Astrocyte (in vitro differentiated cells and primary cell): ENCODE measurements at regions not wholly inside any gene's neighbourhood (a gene's known extent, or its start where the extent isn't known, plus 50 kb on each side); places are given as distances from the start of the nearest gene placed in this dataset.

Source experiments
- DNase-seq: peaks from one replicate; pipeline ENCODE4 v3.0.0-alpha.2; 2010; ENCODE audit warnings: low read depth
- FAIRE-seq: peaks from 2 replicates; lab custom pipeline; 2011; peaks lifted over from hg19 to GRCh38; lab: Jason Lieb, UNC
- H2AFZ ChIP-seq: 2 replicates; pipeline ENCODE4 v1.6.0; 2012; ENCODE audit warnings: low read depth, low read length, inconsistent platforms
- H3K27ac ChIP-seq: 2 replicates; pipeline ENCODE4 v1.5.1; 2011; ENCODE audit warnings: low read depth, low read length, inconsistent platforms
- H3K27me3 ChIP-seq: 2 replicates; pipeline ENCODE4 v1.6.0; 2011; ENCODE audit warnings: low read length, inconsistent platforms; ENCODE audit not compliant: insufficient read depth
- H3K36me3 ChIP-seq: 2 replicates; pipeline ENCODE4 v1.5.1; 2011; ENCODE audit warnings: low read length, inconsistent platforms; ENCODE audit not compliant: insufficient read depth
- H3K4me1 ChIP-seq: 2 replicates; pipeline ENCODE4 v1.5.1; 2011; ENCODE audit warnings: low read length, inconsistent platforms; ENCODE audit not compliant: insufficient read depth
- H3K4me2 ChIP-seq: 2 replicates; pipeline ENCODE4 v1.6.0; 2012; ENCODE audit warnings: low read length, inconsistent platforms
- H3K4me3 ChIP-seq: 2 replicates; pipeline ENCODE4 v1.5.1; 2011; ENCODE audit warnings: low read depth, mild to moderate bottlenecking, low read length, inconsistent platforms; ENCODE audit not compliant: insufficient read depth
- H3K79me2 ChIP-seq: 2 replicates; pipeline ENCODE4 v1.6.0; 2012; ENCODE audit warnings: mild to moderate bottlenecking, low read length, inconsistent platforms; ENCODE audit not compliant: insufficient read depth
- H3K9ac ChIP-seq: 2 replicates; pipeline ENCODE4 v1.6.0; 2012; ENCODE audit warnings: mild to moderate bottlenecking, low read length, inconsistent platforms
- H3K9me3 ChIP-seq: 2 replicates; pipeline ENCODE4 v1.5.1; 2012; ENCODE audit warnings: low read depth, mild to moderate bottlenecking, low read length, inconsistent platforms; ENCODE audit not compliant: insufficient read depth
- H4K20me1 ChIP-seq: 2 replicates; pipeline ENCODE4 v1.6.0; 2012; ENCODE audit warnings: low read length, inconsistent platforms; ENCODE audit not compliant: insufficient read depth
- H3K27ac Mint-ChIP-seq: one replicate; pipeline ENCODE4 v1.8.0; 2021; ENCODE audit warnings: mild to moderate bottlenecking, mixed read lengths; ENCODE audit not compliant: unreplicated experiment
- H3K27me3 Mint-ChIP-seq: one replicate; pipeline ENCODE4 v1.8.0; 2021; ENCODE audit warnings: low read depth, mixed read lengths; ENCODE audit not compliant: unreplicated experiment
- H3K36me3 Mint-ChIP-seq: one replicate; pipeline ENCODE4 v1.8.0; 2021; ENCODE audit warnings: low read depth, mixed read lengths; ENCODE audit not compliant: unreplicated experiment
- H3K4me1 Mint-ChIP-seq: one replicate; pipeline ENCODE4 v1.8.0; 2021; ENCODE audit warnings: low read depth, mixed read lengths; ENCODE audit not compliant: unreplicated experiment
- H3K4me3 Mint-ChIP-seq: one replicate; pipeline ENCODE4 v1.8.0; 2021; ENCODE audit warnings: mild to moderate bottlenecking, moderate library complexity, mixed read lengths; ENCODE audit not compliant: unreplicated experiment
- H3K9me3 Mint-ChIP-seq: one replicate; pipeline ENCODE4 v1.8.0; 2021; ENCODE audit warnings: mild to moderate bottlenecking, mixed read lengths; ENCODE audit not compliant: unreplicated experiment
- EZH2 ChIP-seq: IDR thresholded peaks from 2 replicates; pipeline ENCODE4 v1.6.1; 2012; ENCODE audit warnings: mild to moderate bottlenecking, low read length, inconsistent platforms; ENCODE audit not compliant: insufficient read depth
- TF ChIP-seq, protein P1 (sequence below): IDR thresholded peaks from 2 replicates; pipeline ENCODE4 v1.5.1; 2011; ENCODE audit warnings: low read depth, mild to moderate bottlenecking, inconsistent platforms, low read length, moderate library complexity; ENCODE audit not compliant: insufficient read depth

DNA sequence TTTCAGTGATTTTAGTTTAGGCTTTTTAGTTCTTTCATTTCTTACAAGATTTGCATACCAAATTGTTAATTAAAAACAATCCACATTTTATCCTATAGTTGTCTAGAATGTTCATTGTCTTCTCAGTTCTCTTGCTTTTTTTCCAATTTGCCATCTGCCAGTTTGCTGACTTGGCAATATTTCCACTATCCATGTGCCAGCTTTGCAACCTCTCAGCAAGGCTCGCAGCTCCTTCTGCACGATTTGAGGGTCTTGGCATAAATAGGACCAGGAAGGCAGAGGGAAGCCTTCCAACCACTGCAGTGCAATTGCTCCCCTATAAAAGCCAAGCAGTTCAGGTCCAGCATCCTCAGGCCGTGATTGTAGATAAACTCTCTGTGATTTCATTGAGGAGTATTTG is 306.8 kb upstream of the FMN2 start:
- Mint-ChIP-seq H3K27me3 (peaks cover 2% of the 10 kb centered on the region), H3K27ac (no peak overlapping the region), H3K4me1 (no peaks in the 10 kb centered on the region), H3K4me3 (no peak overlapping the region), H3K9me3 (no peaks in the 10 kb centered on the region), H3K36me3 (no peaks in the 10 kb centered on the region)
- Histone ChIP-seq H3K9me3 (no peaks in the 10 kb centered on the region), H2AFZ (no peak overlapping the region), H3K4me2 (no peak overlapping the region), H3K36me3 (no peaks in the 10 kb centered on the region), H4K20me1 (no peaks in the 10 kb centered on the region), H3K4me1 (no peaks in the 10 kb centered on the region), H3K27ac (no peak overlapping the region), H3K27me3 (no peaks in the 10 kb centered on the region), H3K4me3 (no peak overlapping the region), H3K9ac (no peak overlapping the region), H3K79me2 (no peaks in the 10 kb centered on the region)
- DNase-seq (no peak), FAIRE-seq (no peak)
- TF ChIP-seq, protein P1, sequence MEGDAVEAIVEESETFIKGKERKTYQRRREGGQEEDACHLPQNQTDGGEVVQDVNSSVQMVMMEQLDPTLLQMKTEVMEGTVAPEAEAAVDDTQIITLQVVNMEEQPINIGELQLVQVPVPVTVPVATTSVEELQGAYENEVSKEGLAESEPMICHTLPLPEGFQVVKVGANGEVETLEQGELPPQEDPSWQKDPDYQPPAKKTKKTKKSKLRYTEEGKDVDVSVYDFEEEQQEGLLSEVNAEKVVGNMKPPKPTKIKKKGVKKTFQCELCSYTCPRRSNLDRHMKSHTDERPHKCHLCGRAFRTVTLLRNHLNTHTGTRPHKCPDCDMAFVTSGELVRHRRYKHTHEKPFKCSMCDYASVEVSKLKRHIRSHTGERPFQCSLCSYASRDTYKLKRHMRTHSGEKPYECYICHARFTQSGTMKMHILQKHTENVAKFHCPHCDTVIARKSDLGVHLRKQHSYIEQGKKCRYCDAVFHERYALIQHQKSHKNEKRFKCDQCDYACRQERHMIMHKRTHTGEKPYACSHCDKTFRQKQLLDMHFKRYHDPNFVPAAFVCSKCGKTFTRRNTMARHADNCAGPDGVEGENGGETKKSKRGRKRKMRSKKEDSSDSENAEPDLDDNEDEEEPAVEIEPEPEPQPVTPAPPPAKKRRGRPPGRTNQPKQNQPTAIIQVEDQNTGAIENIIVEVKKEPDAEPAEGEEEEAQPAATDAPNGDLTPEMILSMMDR: no peak
- no peak for TF ChIP-seq EZH2

DNA sequence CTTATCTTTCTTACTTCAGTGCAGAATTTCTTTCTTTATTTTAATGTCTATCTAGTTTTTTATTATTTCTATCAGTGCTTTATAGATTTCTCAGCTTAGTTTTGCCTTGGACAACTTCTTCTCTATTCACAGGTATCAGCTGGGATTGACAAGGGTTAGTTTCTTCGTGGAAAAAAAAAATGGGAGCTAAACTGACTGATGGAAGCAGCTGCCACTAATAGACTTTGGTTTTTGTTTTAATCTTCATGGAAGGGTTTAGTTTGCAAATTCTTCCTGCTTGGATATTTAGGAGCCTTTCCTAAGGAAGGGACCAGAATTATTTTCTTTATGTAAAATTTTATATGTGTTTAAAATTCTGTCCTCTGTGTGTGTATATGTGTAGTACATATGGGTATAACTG is 306.1 kb upstream of the FMN2 start:
- no peaks in the 10 kb centered on the region for H3K9me3 Mint-ChIP-seq
- TF ChIP-seq, protein P1: no peak
- no peak for TF ChIP-seq EZH2
- no peaks in the 10 kb centered on the region for H3K36me3 Mint-ChIP-seq
- H3K36me3 ChIP-seq: no peaks in the 10 kb centered on the region
- no peak overlapping the region for H3K27ac Mint-ChIP-seq
- H3K27me3 Mint-ChIP-seq: peaks cover 2% of the 10 kb centered on the region
- DNase-seq (no peak), FAIRE-seq (no peak)
- no peaks in the 10 kb centered on the region for H3K4me1 Mint-ChIP-seq
- no peaks in the 10 kb centered on the region for H4K20me1 ChIP-seq
- no peaks in the 10 kb centered on the region for H3K79me2 ChIP-seq
- no peaks in the 10 kb centered on the region for H3K27me3 ChIP-seq
- no peak overlapping the region for H3K4me2 ChIP-seq
- no peak overlapping the region for H3K27ac ChIP-seq
- H3K4me1 ChIP-seq: no peaks in the 10 kb centered on the region
- no peak overlapping the region for H3K4me3 ChIP-seq
- no peak overlapping the region for H3K4me3 Mint-ChIP-seq
- no peaks in the 10 kb centered on the region for H3K9me3 ChIP-seq
- no peak overlapping the region for H3K9ac ChIP-seq
- no peak overlapping the region for H2AFZ ChIP-seq

DNA sequence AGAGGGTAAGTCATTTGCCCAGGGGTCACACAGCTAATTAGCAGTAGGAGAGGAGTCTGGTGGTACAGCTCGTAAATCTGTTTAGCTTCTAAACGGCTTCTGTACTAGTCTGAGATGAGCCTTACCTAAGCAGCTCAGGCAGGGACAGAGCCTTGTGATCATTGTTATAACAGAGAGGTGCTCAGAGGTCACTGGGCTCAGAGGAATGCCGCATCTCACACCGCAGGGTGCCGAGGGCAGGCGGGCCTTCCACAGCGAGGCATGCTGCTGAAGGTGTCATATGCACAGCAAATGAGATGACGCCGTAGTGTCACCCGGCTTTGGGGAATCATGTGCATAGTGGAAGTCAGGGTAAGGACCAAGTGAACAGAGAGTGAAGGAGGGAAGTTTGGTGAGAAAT is 305.2 kb upstream of the FMN2 start:
- Histone ChIP-seq H3K4me3 (no peak overlapping the region), H3K36me3 (no peaks in the 10 kb centered on the region), H3K27ac (no peak overlapping the region), H3K79me2 (no peaks in the 10 kb centered on the region), H3K9me3 (no peaks in the 10 kb centered on the region), H3K27me3 (no peaks in the 10 kb centered on the region), H3K9ac (no peak overlapping the region), H3K4me2 (no peak overlapping the region), H3K4me1 (no peaks in the 10 kb centered on the region), H4K20me1 (no peaks in the 10 kb centered on the region), H2AFZ (no peak overlapping the region)
- H3K36me3 Mint-ChIP-seq: no peaks in the 10 kb centered on the region
- no peak overlapping the region for H3K4me3 Mint-ChIP-seq
- no peak for DNase-seq
- H3K27ac Mint-ChIP-seq: no peak overlapping the region
- TF ChIP-seq EZH2: no peak
- TF ChIP-seq, protein P1: no peak
- no peak for FAIRE-seq
- H3K9me3 Mint-ChIP-seq: no peaks in the 10 kb centered on the region
- H3K4me1 Mint-ChIP-seq: no peaks in the 10 kb centered on the region
- H3K27me3 Mint-ChIP-seq: peaks cover 2% of the 10 kb centered on the region
